NK-92 treated with Interleukin-12 subunit alpha and Interleukin-12 subunit beta, amount 100 ng/mL, for 24 hours (cell line): ENCODE measurements at regions not wholly inside any gene's neighbourhood (a gene's known extent, or its start where the extent isn't known, plus 50 kb on each side); places are given as distances from the start of the nearest gene placed in this dataset.
"Not testable (repeated sequence)": the region's sequence is repeated elsewhere in the genome, so short reads cannot be mapped to it uniquely, and the experiment has no call there.

Experiments used
- DNase-seq: peaks from one replicate; lab custom pipeline; 2025; lab: John Stamatoyannopoulos, UW

- DNase-seq: no peak
These were observed 279.0 kb downstream of the OXSM start for GRCh38 chr3:26068890-26069289.

GRCh38 chr3:26070854-26071253 is 281.0 kb downstream of the OXSM start:
- no peak for DNase-seq

GRCh38 chr3:26074080-26074479 is 284.2 kb downstream of the OXSM start:
- no peak for DNase-seq

GRCh38 chr3:26078539-26078938 is 288.6 kb downstream of the OXSM start:
- DNase-seq: no peak

- no peak for DNase-seq
These were observed 291.3 kb downstream of the OXSM start for GRCh38 chr3:26081166-26081565.

GRCh38 chr3:26081806-26082205 is 291.9 kb downstream of the OXSM start:
- no peak for DNase-seq

- DNase-seq: no peak
These were observed 293.0 kb downstream of the OXSM start for GRCh38 chr3:26082911-26083310.

- no peak for DNase-seq
These were observed 294.7 kb downstream of the OXSM start for GRCh38 chr3:26084629-26085028.

- DNase-seq: no peak
These were observed 297.9 kb downstream of the OXSM start for GRCh38 chr3:26087751-26088150.

GRCh38 chr3:26089249-26089648 is 299.4 kb downstream of the OXSM start:
- DNase-seq: no peak

GRCh38 chr3:26090589-26090988 is 300.7 kb downstream of the OXSM start:
- DNase-seq: no peak

- DNase-seq: no peak
These were observed 301.2 kb downstream of the OXSM start for GRCh38 chr3:26091096-26091495.

- no peak for DNase-seq
These were observed 301.7 kb downstream of the OXSM start for GRCh38 chr3:26091626-26092025.

- not testable (repeated sequence) for DNase-seq
These were observed 307.2 kb downstream of the OXSM start for GRCh38 chr3:26097111-26097510.

- no peak for DNase-seq
These were observed 309.8 kb downstream of the OXSM start for GRCh38 chr3:26099692-26100091.

- no peak for DNase-seq
These were observed 310.3 kb downstream of the OXSM start for GRCh38 chr3:26100176-26100575.

GRCh38 chr3:26102376-26102775 is 312.5 kb downstream of the OXSM start:
- DNase-seq: no peak

- no peak for DNase-seq
These were observed 315.0 kb downstream of the OXSM start for GRCh38 chr3:26104851-26105251.

- DNase-seq: no peak
These were observed 315.4 kb downstream of the OXSM start for GRCh38 chr3:26105261-26105660.

GRCh38 chr3:26106228-26106627 is 316.3 kb downstream of the OXSM start:
- DNase-seq: no peak

- no peak for DNase-seq
These were observed 319.1 kb downstream of the OXSM start for GRCh38 chr3:26108846-26109489.

- no peak for DNase-seq
These were observed 325.0 kb downstream of the OXSM start for GRCh38 chr3:26114851-26115250.

- DNase-seq: no peak
These were observed 328.3 kb downstream of the OXSM start for GRCh38 chr3:26118165-26118564.

- no peak for DNase-seq
These were observed 343.1 kb downstream of the OXSM start for GRCh38 chr3:26132942-26133341.

GRCh38 chr3:26141296-26141695 is 351.4 kb downstream of the OXSM start:
- no peak for DNase-seq
